Mesendoderm (in vitro differentiated cells): ENCODE measurements at regions not wholly inside any gene's neighbourhood (a gene's known extent, or its start where the extent isn't known, plus 50 kb on each side); places are given as distances from the start of the nearest gene placed in this dataset.
A peak's percentile ranks its signal among the peaks of the same experiment; 100 is the strongest.

ENCODE experiments used
- DNase-seq: peaks from one replicate; pipeline ENCODE4 v3.0.0; 2013
- H2AK5ac ChIP-seq: 2 replicates; pipeline ENCODE4 v1.6.1; 2013; ENCODE audit warnings: low read length, inconsistent platforms
- H2BK120ac ChIP-seq: 2 replicates; pipeline ENCODE4 v1.6.1; 2013; ENCODE audit warnings: low read depth, mild to moderate bottlenecking, low read length, moderate library complexity, mixed read lengths
- H2BK15ac ChIP-seq: replicated peaks from 2 replicates; pipeline ENCODE4 v1.6.1; 2013; ENCODE audit warnings: low read depth, mild to moderate bottlenecking, moderate library complexity
- H2BK5ac ChIP-seq: 2 replicates; pipeline ENCODE4 v1.6.1; 2013; ENCODE audit warnings: low read length, inconsistent platforms
- H3K18ac ChIP-seq: 2 replicates; pipeline ENCODE4 v1.6.1; 2013; ENCODE audit warnings: mild to moderate bottlenecking, low read length, mixed read lengths
- H3K23ac ChIP-seq: one replicate; pipeline ENCODE4 v1.6.1; 2013; ENCODE audit warnings: low read length
- H3K27ac ChIP-seq: 2 replicates; pipeline ENCODE4 v1.5.1; 2013; ENCODE audit warnings: low read depth, mild to moderate bottlenecking, inconsistent platforms, low read length, moderate library complexity
- H3K27me3 ChIP-seq: 2 replicates; pipeline ENCODE4 v1.6.1; 2013; ENCODE audit warnings: low read length, control low read depth, mild to moderate bottlenecking, inconsistent platforms; ENCODE audit not compliant: insufficient read depth, poor library complexity
- H3K36me3 ChIP-seq: 2 replicates; pipeline ENCODE4 v1.6.1; 2013; ENCODE audit warnings: low read length, inconsistent platforms; ENCODE audit not compliant: control insufficient read depth, insufficient read depth
- H3K4ac ChIP-seq: one replicate; pipeline ENCODE4 v1.6.1; 2013; ENCODE audit warnings: low read depth, mild to moderate bottlenecking, low read length, moderate library complexity
- H3K4me1 ChIP-seq: 2 replicates; pipeline ENCODE4 v1.6.1; 2013; ENCODE audit warnings: low read depth, low read length, inconsistent platforms; ENCODE audit not compliant: control insufficient read depth
- H3K4me2 ChIP-seq: 2 replicates; pipeline ENCODE4 v1.6.1; 2013; ENCODE audit warnings: low read length
- H3K4me3 ChIP-seq: 2 replicates; pipeline ENCODE4 v1.5.1; 2013; ENCODE audit warnings: mild to moderate bottlenecking, low read length
- H3K56ac ChIP-seq: one replicate; pipeline ENCODE4 v1.6.1; 2013; ENCODE audit warnings: low read length
- H3K79me1 ChIP-seq: 2 replicates; pipeline ENCODE4 v1.6.1; 2013; ENCODE audit warnings: low read length, inconsistent platforms
- H3K79me2 ChIP-seq: 2 replicates; pipeline ENCODE4 v1.6.1; 2013; ENCODE audit warnings: mild to moderate bottlenecking, low read length; ENCODE audit not compliant: control insufficient read depth, insufficient read depth
- H3K9ac ChIP-seq: 2 replicates; pipeline ENCODE4 v1.6.1; 2013; ENCODE audit warnings: low read length, inconsistent platforms
- H4K5ac ChIP-seq: one replicate; pipeline ENCODE4 v1.6.1; 2013; ENCODE audit warnings: low read length
- H4K8ac ChIP-seq: one replicate; pipeline ENCODE4 v1.6.1; 2013; ENCODE audit warnings: low read depth, mild to moderate bottlenecking, control low read depth, low read length, moderate library complexity
- WGBS: extraction: QIAGEN DNeasy Blood & Tissue Kit; methylation state at CpG from one replicate; pipeline ENCODE4 v1.1.7; 2013; ENCODE audit warnings: low lambda C conversion rate, missing lambda C conversion rate; ENCODE audit not compliant: insufficient coverage; ENCODE audit errors: extremely low coverage; 5-methylcytosine and 5-hydroxymethylcytosine counted together

GRCh38 chr11:45412521-45412920 lies 126.4 kb upstream of the SYT13 start:
- Histone ChIP-seq H3K4ac (peak overlapping the region; percentile 92), H3K27me3 (no peaks in the 10 kb centered on the region), H3K79me2 (no peaks in the 10 kb centered on the region), H3K4me1 (peaks cover 20% of the 10 kb centered on the region), H3K23ac (no peak overlapping the region), H3K4me2 (no peak overlapping the region), H2BK120ac (peak overlapping the region; percentile 84), H2BK15ac (peak overlapping the region; percentile 10), H3K9ac (peak overlapping the region; percentile 16), H3K79me1 (no peaks in the 10 kb centered on the region), H3K56ac (peak overlapping the region; percentile 66), H3K4me3 (no peak overlapping the region), H3K18ac (peak overlapping the region; percentile 91), H2BK5ac (peak overlapping the region; percentile 52), H3K36me3 (no peaks in the 10 kb centered on the region), H4K5ac (no peak overlapping the region), H2AK5ac (peak overlapping the region; percentile 31), H4K8ac (no peak overlapping the region), H3K27ac (peak overlapping the region; percentile 96)
- WGBS: no CpG with 5 or more reads among the region's 5 CpGs
- DNase-seq: peak; percentile 83

GRCh38 chr11:45412051-45412471 lies 125.9 kb upstream of the SYT13 start:
- H2AK5ac ChIP-seq: no peak overlapping the region
- WGBS: no CpG with 5 or more reads among the region's 12 CpGs
- no peak overlapping the region for H3K23ac ChIP-seq
- H2BK5ac ChIP-seq: peak overlapping the region; percentile 53
- H2BK15ac ChIP-seq: peak overlapping the region; percentile 10
- no peaks in the 10 kb centered on the region for H3K27me3 ChIP-seq
- H2BK120ac ChIP-seq: peak overlapping the region; percentile 84
- H3K4me1 ChIP-seq: peaks cover 20% of the 10 kb centered on the region
- no peak overlapping the region for H3K4me2 ChIP-seq
- no peaks in the 10 kb centered on the region for H3K36me3 ChIP-seq
- H3K9ac ChIP-seq: peak overlapping the region; percentile 16
- peak overlapping the region; percentile 64 for H3K18ac ChIP-seq
- peak; percentile 96 for DNase-seq
- H3K79me2 ChIP-seq: no peaks in the 10 kb centered on the region
- H4K5ac ChIP-seq: no peak overlapping the region
- no peaks in the 10 kb centered on the region for H3K79me1 ChIP-seq
- peak overlapping the region; percentile 92 for H3K4ac ChIP-seq
- no peak overlapping the region for H4K8ac ChIP-seq
- no peak overlapping the region for H3K4me3 ChIP-seq
- peak overlapping the region; percentile 66 for H3K56ac ChIP-seq
- peak overlapping the region; percentile 96 for H3K27ac ChIP-seq

- Histone ChIP-seq H3K27ac (peak overlapping the region; percentile 96), H3K23ac (no peak overlapping the region), H4K5ac (no peak overlapping the region), H3K9ac (peak overlapping the region; percentile 56), H2AK5ac (no peak overlapping the region), H2BK15ac (no peak overlapping the region), H2BK120ac (peak overlapping the region; percentile 83), H3K79me2 (no peaks in the 10 kb centered on the region), H3K56ac (peak overlapping the region; percentile 87), H3K79me1 (no peaks in the 10 kb centered on the region), H3K36me3 (no peaks in the 10 kb centered on the region), H4K8ac (peak overlapping the region; percentile 0), H3K4me1 (peaks cover 19% of the 10 kb centered on the region), H3K4me3 (no peak overlapping the region), H3K4ac (peak overlapping the region; percentile 90), H3K18ac (peak overlapping the region; percentile 60), H2BK5ac (peak overlapping the region; percentile 53), H3K27me3 (no peaks in the 10 kb centered on the region), H3K4me2 (peak overlapping the region; percentile 16)
- WGBS: no CpG with 5 or more reads among the region's 7 CpGs
- peak; percentile 82 for DNase-seq
Measured at GRCh38 chr11:45411228-45411946, 125.2 kb upstream of the SYT13 start.

DNA sequence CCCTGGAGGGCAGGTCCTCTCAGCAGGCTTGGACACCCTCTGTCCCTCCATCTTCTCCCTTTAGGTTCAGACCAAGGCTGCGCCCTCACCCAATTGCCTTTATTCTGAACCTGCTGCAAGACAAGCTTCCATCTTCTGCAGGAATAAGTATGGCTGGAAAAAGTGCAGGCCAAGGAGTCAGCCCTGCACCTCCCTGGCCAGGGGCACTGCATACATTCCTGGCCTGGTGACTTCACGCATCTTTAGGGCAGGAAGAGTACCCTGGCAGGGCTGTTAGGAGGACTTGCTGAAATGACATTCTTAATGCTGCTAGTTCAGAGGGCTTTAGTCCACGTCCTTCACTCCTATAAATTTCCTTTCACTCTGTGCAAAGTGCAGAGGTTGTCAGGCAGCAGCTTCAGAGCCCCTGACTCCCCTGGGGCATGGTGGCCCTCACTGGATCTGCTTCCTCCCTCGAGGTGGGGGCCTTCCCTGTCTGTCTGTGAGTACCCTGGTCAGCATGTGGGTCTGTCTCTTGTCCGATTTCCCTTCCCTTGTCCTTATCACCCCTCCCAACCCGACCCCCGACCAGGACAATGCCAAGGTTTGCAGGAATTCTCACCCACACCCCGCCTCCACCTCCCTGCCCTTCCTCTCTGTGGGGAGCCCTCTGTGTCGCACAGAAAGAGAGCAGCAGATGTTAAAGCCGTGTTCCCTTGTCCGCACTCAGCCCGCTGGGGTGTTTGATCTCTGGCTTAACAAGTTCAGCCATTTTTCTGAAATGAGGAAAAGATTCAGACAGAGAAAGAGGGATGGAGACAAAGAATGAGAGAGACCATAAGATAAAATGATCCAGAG lies 124.5 kb upstream of the SYT13 start:
- Histone ChIP-seq H2AK5ac (peak overlapping the region; percentile 19), H4K8ac (no peak overlapping the region), H2BK120ac (peak overlapping the region; percentile 98), H3K23ac (no peak overlapping the region), H4K5ac (no peak overlapping the region), H3K79me1 (no peaks in the 10 kb centered on the region), H2BK15ac (no peak overlapping the region), H3K4me1 (peaks cover 19% of the 10 kb centered on the region), H3K36me3 (no peaks in the 10 kb centered on the region), H3K27me3 (no peaks in the 10 kb centered on the region), H3K4ac (peak overlapping the region; percentile 82), H3K18ac (peak overlapping the region; percentile 60), H3K79me2 (no peaks in the 10 kb centered on the region), H3K27ac (peak overlapping the region; percentile 96), H3K4me3 (no peak overlapping the region), H3K9ac (peak overlapping the region; percentile 56), H3K4me2 (peak overlapping the region; percentile 1), H2BK5ac (peak overlapping the region; percentile 80), H3K56ac (peak overlapping the region; percentile 87)
- no CpG with 5 or more reads among the region's 12 CpGs for WGBS
- peak; percentile 96 for DNase-seq

- Histone ChIP-seq H2BK15ac (no peak overlapping the region), H3K4me3 (no peak overlapping the region), H2BK5ac (peak overlapping the region; percentile 80), H3K4me1 (peaks cover 19% of the 10 kb centered on the region), H4K5ac (no peak overlapping the region), H4K8ac (no peak overlapping the region), H3K18ac (peak overlapping the region; percentile 60), H3K9ac (no peak overlapping the region), H2AK5ac (no peak overlapping the region), H3K56ac (peak overlapping the region; percentile 78), H3K4me2 (no peak overlapping the region), H3K36me3 (no peaks in the 10 kb centered on the region), H2BK120ac (peak overlapping the region; percentile 98), H3K79me1 (no peaks in the 10 kb centered on the region), H3K23ac (no peak overlapping the region), H3K79me2 (no peaks in the 10 kb centered on the region), H3K27me3 (no peaks in the 10 kb centered on the region), H3K27ac (peak overlapping the region; percentile 87), H3K4ac (peak overlapping the region; percentile 26)
- no CpG with 5 or more reads among the region's 6 CpGs for WGBS
- peak; percentile 74 for DNase-seq
Measured at GRCh38 chr11:45409587-45409986, 123.4 kb upstream of the SYT13 start.
